ENCODE measurements at regions not wholly inside any gene's neighbourhood (a gene's known extent, or its start where the extent isn't known, plus 50 kb on each side); places are given as distances from the start of the nearest gene placed in this dataset.

GRCh38 chr11:87966216-87966615, 209.0 kb downstream of the RAB38 start:
- intact Hi-C loops (cut with micrococcal nuclease), result no loop called here
- Mint-ChIP-seq H3K4me3 (no peak overlapping the region), H3K36me3 (ENCODE audit: low read depth) (no peaks in the 10 kb centered on the region), H3K9me3 (no peaks in the 10 kb centered on the region), H3K27ac (no peak overlapping the region), H3K27me3 (ENCODE audit: insufficient read depth) (peaks cover 3% of the 10 kb centered on the region), H3K4me1 (ENCODE audit: low read depth) (no peaks in the 10 kb centered on the region)
- no peak for DNase-seq (ENCODE audit: low spot score)

- peaks cover under 1% of the 10 kb centered on the region for H3K27me3 Mint-ChIP-seq (ENCODE audit: insufficient read depth)
- DNase-seq (ENCODE audit: low spot score), result no peak
- H3K4me3 Mint-ChIP-seq, result no peak overlapping the region
- no peak overlapping the region for H3K27ac Mint-ChIP-seq
- H3K4me1 Mint-ChIP-seq (ENCODE audit: low read depth), result no peaks in the 10 kb centered on the region
- H3K36me3 Mint-ChIP-seq (ENCODE audit: low read depth), result no peaks in the 10 kb centered on the region
- H3K9me3 Mint-ChIP-seq, result no peaks in the 10 kb centered on the region
- intact Hi-C loops (cut with micrococcal nuclease), result no loop called here
Measured at GRCh38 chr11:87961606-87962005, 213.6 kb downstream of the RAB38 start.

GRCh38 chr11:87957961-87958360, 217.3 kb downstream of the RAB38 start:
- Mint-ChIP-seq H3K4me1 (ENCODE audit: low read depth) (no peaks in the 10 kb centered on the region), H3K9me3 (no peaks in the 10 kb centered on the region), H3K36me3 (ENCODE audit: low read depth) (no peaks in the 10 kb centered on the region), H3K4me3 (no peak overlapping the region), H3K27ac (no peak overlapping the region), H3K27me3 (ENCODE audit: insufficient read depth) (peaks cover 3% of the 10 kb centered on the region)
- intact Hi-C loops (cut with micrococcal nuclease), result no loop called here
- DNase-seq (ENCODE audit: low spot score), result no peak

GRCh38 chr11:87954476-87954875, 220.8 kb downstream of the RAB38 start:
- no peaks in the 10 kb centered on the region for H3K4me1 Mint-ChIP-seq (ENCODE audit: low read depth)
- H3K9me3 Mint-ChIP-seq, result no peaks in the 10 kb centered on the region
- intact Hi-C loops (cut with micrococcal nuclease), result no loop called here
- no peaks in the 10 kb centered on the region for H3K36me3 Mint-ChIP-seq (ENCODE audit: low read depth)
- H3K4me3 Mint-ChIP-seq, result no peak overlapping the region
- peaks cover 3% of the 10 kb centered on the region for H3K27me3 Mint-ChIP-seq (ENCODE audit: insufficient read depth)
- no peak overlapping the region for H3K27ac Mint-ChIP-seq
- DNase-seq (ENCODE audit: low spot score), result no peak

GRCh38 chr11:87942786-87943185, 232.5 kb downstream of the RAB38 start:
- H3K27ac Mint-ChIP-seq, result no peak overlapping the region
- H3K9me3 Mint-ChIP-seq, result no peaks in the 10 kb centered on the region
- no peaks in the 10 kb centered on the region for H3K4me1 Mint-ChIP-seq (ENCODE audit: low read depth)
- H3K36me3 Mint-ChIP-seq (ENCODE audit: low read depth), result no peaks in the 10 kb centered on the region
- no peak overlapping the region for H3K4me3 Mint-ChIP-seq
- H3K27me3 Mint-ChIP-seq (ENCODE audit: insufficient read depth), result no peaks in the 10 kb centered on the region
- intact Hi-C loops (cut with micrococcal nuclease), result no loop called here
- DNase-seq (ENCODE audit: low spot score), result no peak

- Mint-ChIP-seq H3K27ac (no peak overlapping the region), H3K4me3 (no peak overlapping the region), H3K4me1 (ENCODE audit: low read depth) (no peaks in the 10 kb centered on the region), H3K9me3 (no peaks in the 10 kb centered on the region), H3K27me3 (ENCODE audit: insufficient read depth) (no peaks in the 10 kb centered on the region), H3K36me3 (ENCODE audit: low read depth) (no peaks in the 10 kb centered on the region)
- no peak for DNase-seq (ENCODE audit: low spot score)
- intact Hi-C loops (cut with micrococcal nuclease), result no loop called here
Measured at GRCh38 chr11:87934182-87934581, 241.1 kb downstream of the RAB38 start.

- H3K36me3 Mint-ChIP-seq (ENCODE audit: low read depth), result no peaks in the 10 kb centered on the region
- no peak overlapping the region for H3K27ac Mint-ChIP-seq
- intact Hi-C loops (cut with micrococcal nuclease), result no loop called here
- no peak overlapping the region for H3K4me3 Mint-ChIP-seq
- H3K9me3 Mint-ChIP-seq, result no peaks in the 10 kb centered on the region
- H3K27me3 Mint-ChIP-seq (ENCODE audit: insufficient read depth), result no peaks in the 10 kb centered on the region
- no peak for DNase-seq (ENCODE audit: low spot score)
- no peaks in the 10 kb centered on the region for H3K4me1 Mint-ChIP-seq (ENCODE audit: low read depth)
Measured at GRCh38 chr11:87926250-87926970, 248.8 kb downstream of the RAB38 start.

- no peak for DNase-seq (ENCODE audit: low spot score)
- Mint-ChIP-seq H3K4me3 (no peak overlapping the region), H3K36me3 (ENCODE audit: low read depth) (no peaks in the 10 kb centered on the region), H3K27me3 (ENCODE audit: insufficient read depth) (peaks cover 2% of the 10 kb centered on the region), H3K4me1 (ENCODE audit: low read depth) (no peaks in the 10 kb centered on the region), H3K27ac (no peak overlapping the region), H3K9me3 (no peaks in the 10 kb centered on the region)
- intact Hi-C loops (cut with micrococcal nuclease), result no loop called here
Measured at GRCh38 chr11:87924125-87924524, 251.1 kb downstream of the RAB38 start.

- Mint-ChIP-seq H3K27me3 (ENCODE audit: insufficient read depth) (peaks cover 2% of the 10 kb centered on the region), H3K36me3 (ENCODE audit: low read depth) (no peaks in the 10 kb centered on the region), H3K9me3 (no peaks in the 10 kb centered on the region), H3K27ac (no peak overlapping the region), H3K4me1 (ENCODE audit: low read depth) (no peaks in the 10 kb centered on the region), H3K4me3 (no peak overlapping the region)
- intact Hi-C loops (cut with micrococcal nuclease), result no loop called here
- no peak for DNase-seq (ENCODE audit: low spot score)
Measured at GRCh38 chr11:87917111-87917510, 258.1 kb downstream of the RAB38 start.

- Mint-ChIP-seq H3K27ac (no peak overlapping the region), H3K9me3 (no peaks in the 10 kb centered on the region), H3K4me3 (no peak overlapping the region), H3K36me3 (ENCODE audit: low read depth) (no peaks in the 10 kb centered on the region), H3K4me1 (ENCODE audit: low read depth) (no peaks in the 10 kb centered on the region), H3K27me3 (ENCODE audit: insufficient read depth) (peaks cover 1% of the 10 kb centered on the region)
- intact Hi-C loops (cut with micrococcal nuclease), result no loop called here
- DNase-seq (ENCODE audit: low spot score), result no peak
Measured at GRCh38 chr11:87909178-87909577, 266.1 kb downstream of the RAB38 start.

GRCh38 chr11:87908086-87908485, 267.2 kb downstream of the RAB38 start:
- intact Hi-C loops (cut with micrococcal nuclease), result no loop called here
- H3K4me1 Mint-ChIP-seq (ENCODE audit: low read depth), result no peaks in the 10 kb centered on the region
- no peaks in the 10 kb centered on the region for H3K36me3 Mint-ChIP-seq (ENCODE audit: low read depth)
- no peak overlapping the region for H3K27ac Mint-ChIP-seq
- H3K27me3 Mint-ChIP-seq (ENCODE audit: insufficient read depth), result peaks cover 1% of the 10 kb centered on the region
- H3K4me3 Mint-ChIP-seq, result no peak overlapping the region
- no peak for DNase-seq (ENCODE audit: low spot score)
- no peaks in the 10 kb centered on the region for H3K9me3 Mint-ChIP-seq

- intact Hi-C loops (cut with micrococcal nuclease), result no loop called here
- no peak for DNase-seq (ENCODE audit: low spot score)
- Mint-ChIP-seq H3K27me3 (ENCODE audit: insufficient read depth) (peaks cover 5% of the 10 kb centered on the region), H3K4me3 (no peak overlapping the region), H3K27ac (no peak overlapping the region), H3K4me1 (ENCODE audit: low read depth) (no peaks in the 10 kb centered on the region), H3K36me3 (ENCODE audit: low read depth) (no peaks in the 10 kb centered on the region), H3K9me3 (no peaks in the 10 kb centered on the region)
Measured at GRCh38 chr11:87903345-87903744, 271.9 kb downstream of the RAB38 start.

- intact Hi-C loops (cut with micrococcal nuclease), result no loop called here
- no peak overlapping the region for H3K27ac Mint-ChIP-seq
- H3K36me3 Mint-ChIP-seq (ENCODE audit: low read depth), result no peaks in the 10 kb centered on the region
- no peaks in the 10 kb centered on the region for H3K4me1 Mint-ChIP-seq (ENCODE audit: low read depth)
- no peak for DNase-seq (ENCODE audit: low spot score)
- H3K4me3 Mint-ChIP-seq, result no peak overlapping the region
- H3K27me3 Mint-ChIP-seq (ENCODE audit: insufficient read depth), result peaks cover 5% of the 10 kb centered on the region
- H3K9me3 Mint-ChIP-seq, result no peaks in the 10 kb centered on the region
Measured at GRCh38 chr11:87901341-87901740, 273.9 kb downstream of the RAB38 start.

- intact Hi-C loops (cut with micrococcal nuclease), result no loop called here
- no peak overlapping the region for H3K27ac Mint-ChIP-seq
- DNase-seq (ENCODE audit: low spot score), result no peak
- H3K9me3 Mint-ChIP-seq, result no peaks in the 10 kb centered on the region
- no peaks in the 10 kb centered on the region for H3K4me1 Mint-ChIP-seq (ENCODE audit: low read depth)
- no peak overlapping the region for H3K4me3 Mint-ChIP-seq
- H3K36me3 Mint-ChIP-seq (ENCODE audit: low read depth), result no peaks in the 10 kb centered on the region
- peaks cover 10% of the 10 kb centered on the region for H3K27me3 Mint-ChIP-seq (ENCODE audit: insufficient read depth)
Measured at GRCh38 chr11:87897921-87898320, 277.3 kb downstream of the RAB38 start.
